ENCODE measurements at regions not wholly inside any gene's neighbourhood (a gene's known extent, or its start where the extent isn't known, plus 50 kb on each side); places are given as distances from the start of the nearest gene placed in this dataset.

- Histone ChIP-seq H2AFZ (ENCODE audit: low read length) (no peak overlapping the region), H3K4me3 (ENCODE audit: low read length, poor library complexity, severe bottlenecking) (no peak overlapping the region), H3K9me2 (replicated peaks; ENCODE audit: low read depth, low read length) (no peaks in the 10 kb centered on the region), H3F3A (ENCODE audit: low read depth) (no peaks in the 10 kb centered on the region), H3K79me2 (ENCODE audit: insufficient read depth, low read length) (no peaks in the 10 kb centered on the region), H3K4me2 (ENCODE audit: low read depth, low read length, poor library complexity, severe bottlenecking) (no peak overlapping the region), H4K20me1 (ENCODE audit: insufficient read depth, low read length, poor library complexity, severe bottlenecking) (no peaks in the 10 kb centered on the region), H3K9me3 (ENCODE audit: insufficient read depth, low read depth, low read length) (no peaks in the 10 kb centered on the region; the same call in 1 of the 2 replicates), H3K4me1 (ENCODE audit: insufficient read depth, low read length, poor library complexity, severe bottlenecking) (no peaks in the 10 kb centered on the region), H3K9ac (ENCODE audit: low read depth, low read length, poor library complexity, severe bottlenecking) (no peak overlapping the region), H3K27me3 (ENCODE audit: insufficient read depth, low read length, poor library complexity, severe bottlenecking) (no peaks in the 10 kb centered on the region), H3K36me3 (ENCODE audit: insufficient read depth, low read length) (no peaks in the 10 kb centered on the region)
- TF ChIP-seq CTCF (conservative IDR thresholded peaks at IDR 0.05; ENCODE audit: low read length) (no peak), EZH2phosphoT487 (IDR thresholded peaks at IDR 0.05; ENCODE audit: borderline replicate concordance) (no peak)
These were observed 66.6 kb upstream of the ZNF479 start for GRCh38 chr7:57198801-57199200.

DNA sequence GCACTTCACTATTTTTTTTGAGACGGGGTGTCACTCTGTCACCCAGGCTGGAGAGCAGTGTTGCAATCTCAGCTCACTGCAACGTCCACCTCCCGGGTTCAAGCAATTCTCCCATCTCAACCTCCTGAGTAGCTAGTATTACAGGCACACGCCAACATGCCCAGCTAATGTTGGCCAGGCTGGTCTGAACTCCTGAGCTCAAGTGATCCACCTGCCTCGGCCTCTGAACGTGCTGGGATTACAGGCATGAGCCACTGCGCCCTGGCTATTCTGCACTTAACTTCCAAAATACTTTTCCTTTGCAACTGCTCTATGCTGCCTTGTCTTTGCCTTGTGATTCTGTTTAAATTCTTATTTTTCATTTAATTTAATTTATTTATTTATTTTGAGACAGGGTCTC, 67.0 kb upstream of the ZNF479 start:
- no peak overlapping the region for H3K4me2 ChIP-seq (ENCODE audit: low read depth, low read length, poor library complexity, severe bottlenecking)
- H3K4me3 ChIP-seq (ENCODE audit: low read length, poor library complexity, severe bottlenecking) = no peak overlapping the region
- no peaks in the 10 kb centered on the region for H3K36me3 ChIP-seq (ENCODE audit: insufficient read depth, low read length)
- no peak overlapping the region for H2AFZ ChIP-seq (ENCODE audit: low read length)
- H3K9me2 ChIP-seq (replicated peaks; ENCODE audit: low read depth, low read length) = no peaks in the 10 kb centered on the region
- H4K20me1 ChIP-seq (ENCODE audit: insufficient read depth, low read length, poor library complexity, severe bottlenecking) = no peaks in the 10 kb centered on the region
- no peaks in the 10 kb centered on the region for H3K4me1 ChIP-seq (ENCODE audit: insufficient read depth, low read length, poor library complexity, severe bottlenecking)
- H3K79me2 ChIP-seq (ENCODE audit: insufficient read depth, low read length) = no peaks in the 10 kb centered on the region
- H3K9me3 ChIP-seq (ENCODE audit: insufficient read depth, low read depth, low read length) = no peaks in the 10 kb centered on the region; the same call in 1 of the 2 replicates
- H3F3A ChIP-seq (ENCODE audit: low read depth) = no peaks in the 10 kb centered on the region
- TF ChIP-seq EZH2phosphoT487 (IDR thresholded peaks at IDR 0.05; ENCODE audit: borderline replicate concordance) = no peak
- TF ChIP-seq CTCF (conservative IDR thresholded peaks at IDR 0.05; ENCODE audit: low read length) = no peak
- no peaks in the 10 kb centered on the region for H3K27me3 ChIP-seq (ENCODE audit: insufficient read depth, low read length, poor library complexity, severe bottlenecking)
- H3K9ac ChIP-seq (ENCODE audit: low read depth, low read length, poor library complexity, severe bottlenecking) = no peak overlapping the region

DNA sequence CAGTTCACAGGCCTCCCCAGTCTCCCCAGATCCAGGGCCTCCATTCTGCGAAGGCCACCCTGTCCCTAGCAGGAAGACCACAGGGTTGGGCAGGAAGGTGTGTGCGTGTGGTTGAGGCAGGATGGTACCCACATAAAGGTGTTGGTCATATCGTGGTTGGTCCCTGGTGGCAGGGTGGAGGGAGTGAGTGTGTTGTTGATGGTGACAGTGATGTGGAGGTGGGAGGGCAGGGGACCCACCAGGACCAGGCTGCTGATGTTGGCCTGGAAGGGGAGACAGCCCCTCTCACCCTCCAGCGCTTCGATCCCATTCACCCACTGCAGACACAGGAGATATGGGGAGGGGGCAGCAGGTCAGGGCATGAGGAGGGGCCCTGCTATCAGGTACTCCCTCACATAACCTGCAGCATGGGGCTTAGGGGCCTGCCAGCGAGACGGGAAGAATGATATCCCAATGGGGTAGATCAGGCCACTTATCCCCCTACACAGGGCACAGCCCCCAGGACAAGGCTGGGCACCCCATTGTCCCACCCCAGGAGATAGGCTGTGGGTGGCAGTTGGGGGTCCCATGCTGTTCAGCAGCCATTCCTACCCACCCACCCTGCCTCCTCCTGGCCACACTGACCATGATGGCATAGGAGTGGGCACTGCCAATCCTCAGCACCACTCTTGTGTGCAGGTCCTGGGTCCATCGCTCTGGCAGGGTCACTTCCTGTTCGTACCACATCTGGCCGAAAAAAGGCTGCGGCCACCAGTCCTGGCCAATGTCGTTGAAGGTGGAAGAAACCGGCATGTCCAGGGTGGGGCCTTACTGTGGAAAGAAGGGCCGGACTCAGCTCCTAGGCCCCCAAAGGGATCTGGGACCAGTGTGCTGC, 69.0 kb upstream of the ZNF479 start:
- no peak overlapping the region for H3K4me2 ChIP-seq (ENCODE audit: low read depth, low read length, poor library complexity, severe bottlenecking)
- TF ChIP-seq EZH2phosphoT487 (IDR thresholded peaks at IDR 0.05; ENCODE audit: borderline replicate concordance) (no peak), CTCF (conservative IDR thresholded peaks at IDR 0.05; ENCODE audit: low read length) (no peak)
- H3K9ac ChIP-seq (ENCODE audit: low read depth, low read length, poor library complexity, severe bottlenecking) = no peak overlapping the region
- no peaks in the 10 kb centered on the region for H3K9me2 ChIP-seq (replicated peaks; ENCODE audit: low read depth, low read length)
- H3K36me3 ChIP-seq (ENCODE audit: insufficient read depth, low read length) = no peaks in the 10 kb centered on the region
- no peaks in the 10 kb centered on the region; the same call in 1 of the 2 replicates for H3K9me3 ChIP-seq (ENCODE audit: insufficient read depth, low read depth, low read length)
- no peak overlapping the region for H2AFZ ChIP-seq (ENCODE audit: low read length)
- no peaks in the 10 kb centered on the region for H3K4me1 ChIP-seq (ENCODE audit: insufficient read depth, low read length, poor library complexity, severe bottlenecking)
- H3K4me3 ChIP-seq (ENCODE audit: low read length, poor library complexity, severe bottlenecking) = no peak overlapping the region
- no peaks in the 10 kb centered on the region for H4K20me1 ChIP-seq (ENCODE audit: insufficient read depth, low read length, poor library complexity, severe bottlenecking)
- H3K79me2 ChIP-seq (ENCODE audit: insufficient read depth, low read length) = no peaks in the 10 kb centered on the region
- no peaks in the 10 kb centered on the region for H3F3A ChIP-seq (ENCODE audit: low read depth)
- no peaks in the 10 kb centered on the region for H3K27me3 ChIP-seq (ENCODE audit: insufficient read depth, low read length, poor library complexity, severe bottlenecking)

Measured in Loucy (cell line).